ENCODE measurements at regions not wholly inside any gene's neighbourhood (a gene's known extent, or its start where the extent isn't known, plus 50 kb on each side); places are given as distances from the start of the nearest gene placed in this dataset.

- no peak for DNase-seq (ENCODE audit: low spot score)
- H3F3A ChIP-seq (ENCODE audit: low read depth): no peaks in the 10 kb centered on the region
- no peaks in the 10 kb centered on the region for H3K9me3 Mint-ChIP-seq
- no peaks in the 10 kb centered on the region for H3K79me2 ChIP-seq (ENCODE audit: low read depth)
- H2AFZ ChIP-seq (replicated peaks): no peak overlapping the region
- no peaks in the 10 kb centered on the region for H3K27me3 Mint-ChIP-seq (ENCODE audit: insufficient read depth, low read depth)
- H3K36me3 Mint-ChIP-seq: no peaks in the 10 kb centered on the region
- no peak overlapping the region for H3K4me3 ChIP-seq
- no peaks in the 10 kb centered on the region for H3K4me1 Mint-ChIP-seq
- no peaks in the 10 kb centered on the region for H3K4me1 ChIP-seq
- no peak overlapping the region for H3K27ac Mint-ChIP-seq
- no peak overlapping the region for H3K4me3 Mint-ChIP-seq
- no peaks in the 10 kb centered on the region for H3K36me3 ChIP-seq
- H3K27ac ChIP-seq: no peak overlapping the region
- no peak overlapping the region for H3K4me2 ChIP-seq
- no peak for TF ChIP-seq EZH2 (IDR thresholded peaks at IDR 0.05)
- TF ChIP-seq CTCF (IDR thresholded peaks at IDR 0.05): no peak
- no peak for TF ChIP-seq EZH2phosphoT487 (IDR thresholded peaks at IDR 0.05)
- no peaks in the 10 kb centered on the region for H4K20me1 ChIP-seq (ENCODE audit: low read depth)
- no peaks in the 10 kb centered on the region for H3K9me3 ChIP-seq (ENCODE audit: low read depth)
- H3K9ac ChIP-seq: no peak overlapping the region
- H3K27me3 ChIP-seq: no peaks in the 10 kb centered on the region
Observed at GRCh38 chr5:63726496-63726895, 235.7 kb downstream of the HTR1A start.

DNA sequence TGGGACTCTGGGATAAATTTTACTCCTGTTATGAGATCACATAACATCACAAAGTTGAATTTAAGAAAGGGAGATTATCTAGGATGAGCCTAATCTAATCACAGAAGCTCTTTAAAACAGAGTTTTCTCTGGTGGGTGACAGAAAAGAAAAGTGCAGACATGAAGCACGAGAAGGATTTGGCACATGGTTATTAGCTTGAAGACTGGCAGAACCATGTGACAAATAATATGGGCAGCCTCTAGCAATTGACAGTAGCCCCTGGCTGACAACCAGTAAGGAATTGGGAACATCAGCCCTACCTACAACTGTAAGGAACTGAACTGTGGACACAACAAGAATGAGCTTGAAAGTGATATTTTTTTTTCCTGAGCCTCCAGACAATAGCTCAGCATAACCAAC, 243.1 kb downstream of the HTR1A start:
- Mint-ChIP-seq H3K4me3 (no peak overlapping the region), H3K4me1 (no peaks in the 10 kb centered on the region), H3K36me3 (no peaks in the 10 kb centered on the region), H3K9me3 (no peaks in the 10 kb centered on the region), H3K27me3 (ENCODE audit: insufficient read depth, low read depth) (no peaks in the 10 kb centered on the region), H3K27ac (no peak overlapping the region)
- H4K20me1 ChIP-seq (ENCODE audit: low read depth): no peaks in the 10 kb centered on the region
- H3K9ac ChIP-seq: no peak overlapping the region
- H3K9me3 ChIP-seq (ENCODE audit: low read depth): no peaks in the 10 kb centered on the region
- no peak overlapping the region for H2AFZ ChIP-seq (replicated peaks)
- no peaks in the 10 kb centered on the region for H3F3A ChIP-seq (ENCODE audit: low read depth)
- DNase-seq (ENCODE audit: low spot score): no peak
- no peak overlapping the region for H3K4me3 ChIP-seq
- TF ChIP-seq CTCF (IDR thresholded peaks at IDR 0.05) (no peak), EZH2phosphoT487 (IDR thresholded peaks at IDR 0.05) (no peak), EZH2 (IDR thresholded peaks at IDR 0.05) (no peak)
- H3K4me2 ChIP-seq: no peak overlapping the region
- H3K79me2 ChIP-seq (ENCODE audit: low read depth): no peaks in the 10 kb centered on the region
- H3K27me3 ChIP-seq: no peaks in the 10 kb centered on the region
- no peaks in the 10 kb centered on the region for H3K36me3 ChIP-seq
- no peak overlapping the region for H3K27ac ChIP-seq
- no peaks in the 10 kb centered on the region for H3K4me1 ChIP-seq

- Mint-ChIP-seq H3K9me3 (no peaks in the 10 kb centered on the region), H3K27ac (no peak overlapping the region), H3K4me3 (no peak overlapping the region), H3K36me3 (no peaks in the 10 kb centered on the region), H3K27me3 (ENCODE audit: insufficient read depth, low read depth) (no peaks in the 10 kb centered on the region), H3K4me1 (no peaks in the 10 kb centered on the region)
- no peak for DNase-seq (ENCODE audit: low spot score)
- H3K4me2 ChIP-seq: no peak overlapping the region
- H3K4me1 ChIP-seq: no peaks in the 10 kb centered on the region
- no peak for TF ChIP-seq EZH2 (IDR thresholded peaks at IDR 0.05)
- no peak for TF ChIP-seq CTCF (IDR thresholded peaks at IDR 0.05)
- no peak for TF ChIP-seq EZH2phosphoT487 (IDR thresholded peaks at IDR 0.05)
- no peaks in the 10 kb centered on the region for H3K79me2 ChIP-seq (ENCODE audit: low read depth)
- no peaks in the 10 kb centered on the region for H3K9me3 ChIP-seq (ENCODE audit: low read depth)
- no peaks in the 10 kb centered on the region for H3K27me3 ChIP-seq
- no peak overlapping the region for H3K9ac ChIP-seq
- no peaks in the 10 kb centered on the region for H3F3A ChIP-seq (ENCODE audit: low read depth)
- H4K20me1 ChIP-seq (ENCODE audit: low read depth): no peaks in the 10 kb centered on the region
- no peak overlapping the region for H2AFZ ChIP-seq (replicated peaks)
- H3K27ac ChIP-seq: no peak overlapping the region
- H3K4me3 ChIP-seq: no peak overlapping the region
- H3K36me3 ChIP-seq: no peaks in the 10 kb centered on the region
Observed at GRCh38 chr5:63700241-63700640, 262.0 kb downstream of the HTR1A start.

GRCh38 chr5:63697811-63698210, 264.4 kb downstream of the HTR1A start:
- TF ChIP-seq EZH2 (IDR thresholded peaks at IDR 0.05) (no peak), CTCF (IDR thresholded peaks at IDR 0.05) (no peak), EZH2phosphoT487 (IDR thresholded peaks at IDR 0.05) (no peak)
- H3K27ac ChIP-seq: no peak overlapping the region
- no peaks in the 10 kb centered on the region for H3K79me2 ChIP-seq (ENCODE audit: low read depth)
- H3K4me3 ChIP-seq: no peak overlapping the region
- no peak for DNase-seq (ENCODE audit: low spot score)
- no peaks in the 10 kb centered on the region for H4K20me1 ChIP-seq (ENCODE audit: low read depth)
- H3F3A ChIP-seq (ENCODE audit: low read depth): no peaks in the 10 kb centered on the region
- no peaks in the 10 kb centered on the region for H3K9me3 Mint-ChIP-seq
- H3K27ac Mint-ChIP-seq: no peak overlapping the region
- no peaks in the 10 kb centered on the region for H3K4me1 Mint-ChIP-seq
- H3K9ac ChIP-seq: no peak overlapping the region
- H3K36me3 ChIP-seq: no peaks in the 10 kb centered on the region
- H3K9me3 ChIP-seq (ENCODE audit: low read depth): no peaks in the 10 kb centered on the region
- no peak overlapping the region for H2AFZ ChIP-seq (replicated peaks)
- H3K4me2 ChIP-seq: no peak overlapping the region
- H3K4me1 ChIP-seq: no peaks in the 10 kb centered on the region
- H3K36me3 Mint-ChIP-seq: no peaks in the 10 kb centered on the region
- H3K27me3 ChIP-seq: no peaks in the 10 kb centered on the region
- no peak overlapping the region for H3K4me3 Mint-ChIP-seq
- H3K27me3 Mint-ChIP-seq (ENCODE audit: insufficient read depth, low read depth): no peaks in the 10 kb centered on the region
